MG63 (cell line): ENCODE measurements at regions not wholly inside any gene's neighbourhood (a gene's known extent, or its start where the extent isn't known, plus 50 kb on each side); places are given as distances from the start of the nearest gene placed in this dataset.
A peak's percentile ranks its signal among the peaks of the same experiment; 100 is the strongest.

Source experiments
- DNase-seq: peaks from one replicate; pipeline ENCODE4 v3.0.0-alpha.2; 2020
- H3K27me3 ChIP-seq: fragments of 250-450 bp; sonication (Bioruptor Pico); 2 replicates; pipeline ENCODE4 v1.5.1; 2020; ENCODE audit warnings: mild to moderate bottlenecking, moderate library complexity
- H3K36me3 ChIP-seq: fragments of 250-450 bp; sonication (Bioruptor Pico); 2 replicates; pipeline ENCODE4 v1.5.1; 2020; ENCODE audit warnings: mild to moderate bottlenecking, moderate library complexity
- H3K4me3 ChIP-seq: fragments of 250-450 bp; sonication (Bioruptor Pico); 2 replicates; pipeline ENCODE4 v1.5.1; 2020; ENCODE audit warnings: mild to moderate bottlenecking, moderate library complexity
- H3K9me3 ChIP-seq: fragments of 250-450 bp; sonication (Bioruptor Pico); 2 replicates; pipeline ENCODE4 v1.5.1; 2020; ENCODE audit warnings: mild to moderate bottlenecking, moderate library complexity

- Histone ChIP-seq H3K36me3 (no peaks in the 10 kb centered on the region), H3K27me3 (no peaks in the 10 kb centered on the region), H3K9me3 (peaks cover 3% of the 10 kb centered on the region; the same call in 1 of the 2 replicates), H3K4me3 (no peak overlapping the region)
- peak; percentile 20 for DNase-seq
These were observed 413.7 kb downstream of the QKI start for GRCh38 chr6:163828038-163828795.

- DNase-seq = no peak
- Histone ChIP-seq H3K9me3 (peaks cover 3% of the 10 kb centered on the region; the same call in 1 of the 2 replicates), H3K36me3 (no peaks in the 10 kb centered on the region), H3K27me3 (no peaks in the 10 kb centered on the region), H3K4me3 (no peak overlapping the region)
These were observed 412.6 kb downstream of the QKI start for GRCh38 chr6:163827143-163827542.

GRCh38 chr6:163826629-163827028, 412.1 kb downstream of the QKI start:
- Histone ChIP-seq H3K36me3 (no peaks in the 10 kb centered on the region), H3K9me3 (peaks cover 3% of the 10 kb centered on the region; the same call in 1 of the 2 replicates), H3K4me3 (no peak overlapping the region), H3K27me3 (no peaks in the 10 kb centered on the region)
- DNase-seq = no peak

- Histone ChIP-seq H3K36me3 (no peaks in the 10 kb centered on the region), H3K4me3 (no peak overlapping the region), H3K9me3 (no peaks in the 10 kb centered on the region), H3K27me3 (no peaks in the 10 kb centered on the region)
- peak; percentile 55 for DNase-seq
These were observed 410.5 kb downstream of the QKI start for GRCh38 chr6:163825033-163825432.

- Histone ChIP-seq H3K27me3 (no peaks in the 10 kb centered on the region), H3K9me3 (no peaks in the 10 kb centered on the region), H3K36me3 (no peaks in the 10 kb centered on the region), H3K4me3 (no peak overlapping the region)
- DNase-seq = no peak
These were observed 409.1 kb downstream of the QKI start for GRCh38 chr6:163823577-163823976.

- DNase-seq = no peak
- Histone ChIP-seq H3K9me3 (no peaks in the 10 kb centered on the region), H3K27me3 (no peaks in the 10 kb centered on the region), H3K36me3 (no peaks in the 10 kb centered on the region), H3K4me3 (no peak overlapping the region)
These were observed 406.4 kb downstream of the QKI start for GRCh38 chr6:163820745-163821458.

GRCh38 chr6:163820171-163820570, 405.7 kb downstream of the QKI start:
- peaks cover 3% of the 10 kb centered on the region; the same call in 1 of the 2 replicates for H3K9me3 ChIP-seq

GRCh38 chr6:163818719-163819118, 404.2 kb downstream of the QKI start:
- H3K4me3 ChIP-seq = no peak overlapping the region
- H3K9me3 ChIP-seq = peaks cover 6% of the 10 kb centered on the region
- no peaks in the 10 kb centered on the region for H3K27me3 ChIP-seq
- no peak for DNase-seq
- H3K36me3 ChIP-seq = no peaks in the 10 kb centered on the region

More at GRCh38 chr6:163820171-163820570, 405.7 kb downstream of the QKI start:
- DNase-seq = no peak
- no peaks in the 10 kb centered on the region for H3K36me3 ChIP-seq
- no peaks in the 10 kb centered on the region for H3K27me3 ChIP-seq
- H3K4me3 ChIP-seq = no peak overlapping the region

GRCh38 chr6:163816441-163816840, 401.9 kb downstream of the QKI start:
- no peaks in the 10 kb centered on the region for H3K36me3 ChIP-seq
- no peak overlapping the region for H3K4me3 ChIP-seq
- H3K9me3 ChIP-seq = peaks cover 12% of the 10 kb centered on the region
- peak; percentile 63 for DNase-seq
- H3K27me3 ChIP-seq = no peaks in the 10 kb centered on the region

GRCh38 chr6:163815796-163816195, 401.3 kb downstream of the QKI start:
- Histone ChIP-seq H3K9me3 (peaks cover 12% of the 10 kb centered on the region), H3K27me3 (no peaks in the 10 kb centered on the region)

GRCh38 chr6:163814494-163815364, 400.2 kb downstream of the QKI start:
- Histone ChIP-seq H3K27me3 (no peaks in the 10 kb centered on the region), H3K4me3 (no peak overlapping the region), H3K9me3 (peaks cover 12% of the 10 kb centered on the region), H3K36me3 (no peaks in the 10 kb centered on the region)
- DNase-seq = peak; percentile 88

More at GRCh38 chr6:163815796-163816195, 401.3 kb downstream of the QKI start:
- no peak for DNase-seq
- Histone ChIP-seq H3K36me3 (no peaks in the 10 kb centered on the region), H3K4me3 (no peak overlapping the region)

GRCh38 chr6:163813979-163814493, 399.5 kb downstream of the QKI start:
- H3K36me3 ChIP-seq = no peaks in the 10 kb centered on the region
- no peak overlapping the region for H3K4me3 ChIP-seq
- no peaks in the 10 kb centered on the region for H3K27me3 ChIP-seq
- no peak for DNase-seq
- H3K9me3 ChIP-seq = peaks cover 12% of the 10 kb centered on the region

- no peak for DNase-seq
- Histone ChIP-seq H3K27me3 (no peaks in the 10 kb centered on the region), H3K36me3 (no peaks in the 10 kb centered on the region), H3K9me3 (peaks cover 12% of the 10 kb centered on the region), H3K4me3 (no peak overlapping the region)
These were observed 396.8 kb downstream of the QKI start for GRCh38 chr6:163811317-163811716.

GRCh38 chr6:163809364-163809763, 394.8 kb downstream of the QKI start:
- no peaks in the 10 kb centered on the region for H3K36me3 ChIP-seq
- no peak overlapping the region for H3K4me3 ChIP-seq
- H3K9me3 ChIP-seq = peaks cover 10% of the 10 kb centered on the region
- no peaks in the 10 kb centered on the region for H3K27me3 ChIP-seq
- DNase-seq = no peak

- Histone ChIP-seq H3K36me3 (no peaks in the 10 kb centered on the region), H3K9me3 (peaks cover 7% of the 10 kb centered on the region), H3K4me3 (no peak overlapping the region), H3K27me3 (no peaks in the 10 kb centered on the region)
- DNase-seq = no peak
These were observed 394.4 kb downstream of the QKI start for GRCh38 chr6:163808871-163809270.

GRCh38 chr6:163808231-163808630, 393.7 kb downstream of the QKI start:
- Histone ChIP-seq H3K9me3 (peaks cover 1% of the 10 kb centered on the region), H3K36me3 (no peaks in the 10 kb centered on the region), H3K4me3 (no peak overlapping the region), H3K27me3 (no peaks in the 10 kb centered on the region)
- no peak for DNase-seq
